Adrenal gland (tissue), 9 donors: ENCODE measurements at regions not wholly inside any gene's neighbourhood (a gene's known extent, or its start where the extent isn't known, plus 50 kb on each side); places are given as distances from the start of the nearest gene placed in this dataset.

Experiments used
- DNase-seq, 7 donors: peaks; one replicate each; pipeline ENCODE4 v3.0.0-alpha.2; 2019 to 2020
- H3K27ac ChIP-seq, 5 donors: fragments of 200-600 bp; sonication (generic) in 4 of 5; 1 replicate in 3 of 5; 2 replicates in 2 of 5; pipeline versions ENCODE4 v1.5.1 to v1.8.0; 2016 to 2020; ENCODE audit warnings: mild to moderate bottlenecking in 1 of 5
- H3K27me3 ChIP-seq: fragments of 200-600 bp; 2 replicates; pipeline ENCODE4 v1.8.0; 2021
- H3K36me3 ChIP-seq, 2 donors: fragments of 200-600 bp; replicated peaks in 1 of 2; 1 replicate in 1 of 2; 2 replicates in 1 of 2; pipeline versions ENCODE4 v1.5.1 to v1.8.0; 2018 to 2022
- H3K4me1 ChIP-seq, 2 donors: fragments of 200-600 bp; replicated peaks in 1 of 2; 1 replicate in 1 of 2; 2 replicates in 1 of 2; pipeline versions ENCODE4 v1.5.1 to v1.8.0; 2018 to 2021
- H3K4me3 ChIP-seq, 4 donors: fragments of 200-600 bp; sonication (generic) in 3 of 4; one replicate each; pipeline ENCODE4 v1.5.1; 2016 to 2018
- H3K9me3 ChIP-seq, 3 donors: fragments of 200-600 bp; sonication (generic) in 1 of 3; replicated peaks in 1 of 3; 1 replicate in 2 of 3; 2 replicates in 1 of 3; pipeline versions ENCODE4 v1.5.1 to v1.8.0; 2016 to 2021
- POLR2A ChIP-seq, 2 donors: fragments of 450-650 bp; IDR thresholded peaks; one replicate each; pipeline ENCODE4 v1.6.1; 2017; ENCODE audit warnings: antibody characterized with exemption in 2 of 2, mild to moderate bottlenecking in 2 of 2, moderate library complexity in 1 of 2
- WGBS, 4 donors: extraction: QIAGEN DNeasy Blood & Tissue Kit in 2 of 4; methylation state at CpG; one replicate each; pipeline versions ENCODE4 v1.1.5 to v1.1.7; 2013 to 2017; 5-methylcytosine and 5-hydroxymethylcytosine counted together
- intact Hi-C, 2 donors: fragments of 100-400 bp; cut with DNase I; formaldehyde crosslinking; loops; one replicate each; pipeline versions ENCODE4 v1.14.1 to v1.15.0; 2022 to 2023
- TF ChIP-seq, protein P1 (sequence below), 6 experiments: fragments of 450-650 bp in 4 of 6; fragments of 200-600 bp in 2 of 6; sonication (generic) in 1 of 6; IDR thresholded peaks; 1 replicate in 5 of 6; 2 replicates in 1 of 6; pipeline versions ENCODE4 v1.5.1 to v1.8.0; 2016 to 2021; ENCODE audit warnings: antibody characterized with exemption in 6 of 6, mild to moderate bottlenecking in 2 of 6, moderate library complexity in 1 of 6
- donor health status: healthy with polysubstance abuse.
- donor health status: Bipolar disorder and iron deficiency.
- donor health status: DM: yes; HTN: yes; CAD: no.
- donor health status: DM: no; HTN: no; CAD: no.
- donor health status: DM: no; HTN: no; CAD: no.

DNA sequence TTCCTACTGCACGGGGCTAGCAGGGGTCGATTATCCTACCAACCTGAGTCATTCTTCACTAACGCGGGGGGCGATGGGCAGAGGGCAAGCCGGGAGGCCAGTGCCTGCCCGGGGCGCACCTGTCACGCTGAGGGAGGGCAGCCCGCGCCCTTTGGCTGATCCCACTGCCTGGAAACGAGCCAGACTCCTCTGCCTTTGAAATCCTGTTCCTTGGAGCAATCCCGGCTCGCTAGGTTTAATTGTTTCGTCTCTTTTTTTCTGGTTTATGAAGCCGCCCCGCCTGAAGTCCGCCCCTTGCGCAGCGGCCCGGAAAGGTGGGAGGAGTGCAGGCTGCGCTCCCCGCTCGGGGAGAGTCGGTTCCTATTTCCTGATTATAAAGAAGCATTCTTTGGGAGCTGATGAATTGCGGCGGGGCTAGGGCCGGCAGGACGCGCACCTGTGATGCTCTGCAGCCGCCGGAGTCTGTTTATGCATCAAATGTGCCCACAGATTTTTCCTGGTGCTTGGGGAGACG is 484.2 kb downstream of the BCOR start:
- peaks cover 53% of the 10 kb centered on the region for H3K27me3 ChIP-seq
- H3K4me3 ChIP-seq = no peak overlapping the region
- intact Hi-C loops = no loop called here
- 0 to 17% (median 9%) methylated on average over 11 to 33 of the region's 33 CpGs for WGBS, 4 donors
- TF ChIP-seq POLR2A (IDR thresholded peaks at IDR 0.05) = no peak
- TF ChIP-seq, protein P1, sequence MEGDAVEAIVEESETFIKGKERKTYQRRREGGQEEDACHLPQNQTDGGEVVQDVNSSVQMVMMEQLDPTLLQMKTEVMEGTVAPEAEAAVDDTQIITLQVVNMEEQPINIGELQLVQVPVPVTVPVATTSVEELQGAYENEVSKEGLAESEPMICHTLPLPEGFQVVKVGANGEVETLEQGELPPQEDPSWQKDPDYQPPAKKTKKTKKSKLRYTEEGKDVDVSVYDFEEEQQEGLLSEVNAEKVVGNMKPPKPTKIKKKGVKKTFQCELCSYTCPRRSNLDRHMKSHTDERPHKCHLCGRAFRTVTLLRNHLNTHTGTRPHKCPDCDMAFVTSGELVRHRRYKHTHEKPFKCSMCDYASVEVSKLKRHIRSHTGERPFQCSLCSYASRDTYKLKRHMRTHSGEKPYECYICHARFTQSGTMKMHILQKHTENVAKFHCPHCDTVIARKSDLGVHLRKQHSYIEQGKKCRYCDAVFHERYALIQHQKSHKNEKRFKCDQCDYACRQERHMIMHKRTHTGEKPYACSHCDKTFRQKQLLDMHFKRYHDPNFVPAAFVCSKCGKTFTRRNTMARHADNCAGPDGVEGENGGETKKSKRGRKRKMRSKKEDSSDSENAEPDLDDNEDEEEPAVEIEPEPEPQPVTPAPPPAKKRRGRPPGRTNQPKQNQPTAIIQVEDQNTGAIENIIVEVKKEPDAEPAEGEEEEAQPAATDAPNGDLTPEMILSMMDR (IDR thresholded peaks at IDR 0.05) = no peak
- H3K9me3 ChIP-seq = no peaks in the 10 kb centered on the region
- DNase-seq = peak in 5 of 7 donors; percentile 22 to 63 (median 46)
- no peaks in the 10 kb centered on the region for H3K4me1 ChIP-seq
- no peak overlapping the region for H3K27ac ChIP-seq
- no peaks in the 10 kb centered on the region for H3K36me3 ChIP-seq

DNA sequence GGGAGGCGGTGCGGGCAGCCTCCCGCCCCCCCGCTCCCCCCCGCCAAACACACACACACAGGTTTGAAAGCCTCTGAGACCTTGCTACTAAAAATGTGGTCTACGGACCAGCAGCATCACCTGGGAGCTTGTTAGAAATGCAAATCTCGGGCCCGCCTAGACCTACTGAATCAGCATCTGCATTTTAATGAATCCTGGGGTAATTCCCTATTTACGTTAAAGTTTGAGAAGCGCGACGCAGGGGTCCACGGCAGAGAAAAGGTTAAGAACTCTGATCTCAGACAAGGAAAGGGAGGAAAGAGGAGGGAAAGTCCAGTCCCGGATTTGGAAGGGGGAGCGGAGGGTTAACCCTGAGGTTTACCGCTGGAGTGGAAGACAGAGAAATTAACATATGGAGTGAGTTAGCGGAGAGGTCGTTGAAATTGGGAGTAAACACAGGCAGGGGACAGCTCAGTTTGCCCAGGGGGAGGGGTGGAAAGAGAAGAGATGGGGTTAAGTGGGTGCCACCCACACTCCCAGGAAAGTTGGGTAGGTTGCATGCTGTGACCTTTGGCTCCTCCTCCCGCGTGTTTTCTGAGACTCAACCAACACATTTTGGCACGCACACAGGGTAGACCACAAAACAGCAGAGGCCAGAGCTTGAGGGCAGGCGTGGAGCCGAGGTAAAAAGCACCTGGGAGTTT is 483.6 kb downstream of the BCOR start:
- DNase-seq = no peak
- H3K27ac ChIP-seq = no peak overlapping the region
- H3K9me3 ChIP-seq = no peaks in the 10 kb centered on the region
- TF ChIP-seq, protein P1 (IDR thresholded peaks at IDR 0.05) = no peak
- TF ChIP-seq POLR2A (IDR thresholded peaks at IDR 0.05) = no peak
- peaks cover 57% of the 10 kb centered on the region for H3K27me3 ChIP-seq
- intact Hi-C loops = no loop called here
- no peak overlapping the region for H3K4me3 ChIP-seq
- WGBS, 4 donors = 20 to 29% (median 26%) methylated on average over 15 to 23 of the region's 23 CpGs
- H3K36me3 ChIP-seq = no peaks in the 10 kb centered on the region
- H3K4me1 ChIP-seq = no peaks in the 10 kb centered on the region

DNA sequence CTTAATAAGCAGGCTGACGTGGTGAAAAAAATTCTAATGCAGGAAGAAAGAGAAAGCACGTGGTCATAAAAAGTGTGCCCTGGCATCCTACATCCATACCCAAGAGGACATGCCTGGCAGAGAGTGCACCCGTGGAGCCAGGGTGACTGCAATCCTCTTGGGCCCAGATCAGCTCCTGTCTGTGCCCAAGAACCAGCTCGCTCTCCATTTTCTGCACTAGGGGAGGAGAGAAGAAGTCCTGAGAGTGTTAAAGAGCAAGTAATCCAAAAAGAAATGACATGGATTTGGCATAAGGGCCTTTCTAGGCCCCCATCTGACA is 483.1 kb downstream of the BCOR start:
- no peak for DNase-seq
- Histone ChIP-seq H3K27me3 (peaks cover 56% of the 10 kb centered on the region), H3K36me3 (no peaks in the 10 kb centered on the region), H3K4me1 (no peaks in the 10 kb centered on the region), H3K4me3 (no peak overlapping the region), H3K27ac (no peak overlapping the region), H3K9me3 (no peaks in the 10 kb centered on the region)
- TF ChIP-seq POLR2A (IDR thresholded peaks at IDR 0.05) = no peak
- TF ChIP-seq, protein P1 (IDR thresholded peaks at IDR 0.05) = no peak
- intact Hi-C loops = no loop called here
- WGBS, 4 donors = 51 to 72% (median 61%) methylated on average over 4 of the region's 4 CpGs

DNA sequence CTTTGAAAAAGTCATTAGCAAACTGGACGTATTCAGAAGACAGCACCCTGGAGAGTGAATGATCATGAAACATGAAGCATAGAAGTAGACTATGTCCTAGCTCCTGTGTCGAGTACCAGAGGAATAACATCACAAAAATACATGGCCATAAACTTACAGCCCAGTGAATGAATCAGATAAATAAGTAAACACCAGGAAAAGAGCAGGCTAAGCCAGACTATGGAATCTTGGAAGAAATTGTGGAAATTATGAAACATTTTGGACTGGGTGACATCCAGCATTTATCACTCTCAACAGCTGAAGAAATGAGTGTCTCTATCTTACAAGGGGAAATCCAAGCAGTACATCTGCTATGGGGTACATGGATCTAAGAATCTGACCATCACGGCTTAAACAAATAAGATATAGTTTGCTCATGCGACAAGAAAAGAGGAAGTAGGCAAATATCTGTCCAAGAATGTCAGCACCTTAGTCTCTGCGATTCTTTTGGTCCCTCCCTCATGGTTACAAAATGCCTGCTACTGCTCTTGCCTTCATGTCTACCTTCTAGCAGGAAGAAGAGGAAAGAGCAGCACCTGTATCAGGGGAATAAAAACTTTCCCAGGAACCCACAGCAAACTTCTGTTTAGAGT is 481.5 kb downstream of the BCOR start:
- no peaks in the 10 kb centered on the region for H3K36me3 ChIP-seq
- no peak overlapping the region for H3K27ac ChIP-seq
- H3K4me3 ChIP-seq = no peak overlapping the region
- DNase-seq = no peak
- WGBS, 4 donors = 58 to 75% (median 72%) methylated on average over 5 of the region's 5 CpGs
- H3K9me3 ChIP-seq = no peaks in the 10 kb centered on the region
- H3K4me1 ChIP-seq = no peaks in the 10 kb centered on the region
- H3K27me3 ChIP-seq = peaks cover 41% of the 10 kb centered on the region
- no peak for TF ChIP-seq POLR2A (IDR thresholded peaks at IDR 0.05)
- TF ChIP-seq, protein P1 (IDR thresholded peaks at IDR 0.05) = no peak
- intact Hi-C loops = no loop called here
